ENCODE measurements at regions not wholly inside any gene's neighbourhood (a gene's known extent, or its start where the extent isn't known, plus 50 kb on each side); places are given as distances from the start of the nearest gene placed in this dataset.

- ChIA-PET CTCF (no interaction called here), POLR2A (no interaction called here)
- peaks cover 2% of the 10 kb centered on the region for H3K9me3 ChIP-seq (replicated peaks; ENCODE audit: control insufficient read depth, insufficient read depth, low read length)
- FAIRE-seq: no peak
- H3K27ac ChIP-seq (ENCODE audit: insufficient read depth, low read depth, low read length): no peak overlapping the region
- no peak for TF ChIP-seq JUN (IDR thresholded peaks at IDR 0.05; ENCODE audit: borderline replicate concordance, insufficient read depth, insufficient read length, low read depth)
- TF ChIP-seq GATA2 (IDR thresholded peaks at IDR 0.05; ENCODE audit: insufficient read depth, insufficient read length, low read depth, low read length): no peak
- TF ChIP-seq MAX (IDR thresholded peaks at IDR 0.05; ENCODE audit: insufficient read depth, insufficient read length): no peak
- no peak for TF ChIP-seq POLR2AphosphoS5 (IDR thresholded peaks at IDR 0.05; ENCODE audit: insufficient read depth, low read depth, low read length)
- no peak for TF ChIP-seq FOS (IDR thresholded peaks at IDR 0.05; ENCODE audit: borderline replicate concordance, insufficient read depth, low read length)
- no peak for TF ChIP-seq MYC (IDR thresholded peaks at IDR 0.05; ENCODE audit: low read depth, low read length)
- no peak for TF ChIP-seq EZH2 (IDR thresholded peaks at IDR 0.05; ENCODE audit: borderline replicate concordance, low read depth, low read length, severe bottlenecking)
- no peak for TF ChIP-seq POLR2A (IDR thresholded peaks at IDR 0.05; ENCODE audit: low read depth, low read length)
- no peak for TF ChIP-seq CTCF (IDR thresholded peaks at IDR 0.05; ENCODE audit: extremely low read depth in 1 of 2, insufficient read depth in 1 of 2, low read depth in 1 of 2, low read length in 2 of 2)
- H3K9ac ChIP-seq (replicated peaks; ENCODE audit: extremely low read depth, insufficient read depth, low read length): no peak overlapping the region
- intact Hi-C loops (cut with micrococcal nuclease): no loop called here
- no peaks in the 10 kb centered on the region for H3K79me2 ChIP-seq (ENCODE audit: control insufficient read depth, insufficient read depth, low read length)
- no peaks in the 10 kb centered on the region for H4K20me1 ChIP-seq (replicated peaks; ENCODE audit: control insufficient read depth, extremely low read depth, insufficient read depth, low read length)
- dilution Hi-C loops (cut with MboI; ENCODE audit: extremely low pct_ligation_motif_present, low sequenced_read_pairs): no loop called here
- H3K9me1 ChIP-seq (replicated peaks; ENCODE audit: control insufficient read depth, extremely low read depth, insufficient read depth, low read length): no peaks in the 10 kb centered on the region
- no peak for DNase-seq (ENCODE audit: low read depth, low spot score)
- H3K36me3 ChIP-seq (ENCODE audit: control insufficient read depth in 2 of 2, extremely low read depth in 1 of 2, insufficient read depth in 2 of 2, low read length in 2 of 2): no peaks in the 10 kb centered on the region
- BruUV-seq (replicated peaks): no TSS peak
- no peak overlapping the region for H2AFZ ChIP-seq (ENCODE audit: low read depth, low read length)
- H3K4me1 ChIP-seq (ENCODE audit: control insufficient read depth, extremely low read depth, insufficient read depth, low read length): no peaks in the 10 kb centered on the region
- no peak overlapping the region for H3K4me3 ChIP-seq (replicated peaks in 1 of 3; ENCODE audit: insufficient read depth in 1 of 3, low read depth in 1 of 3, low read length in 3 of 3)
- no peaks in the 10 kb centered on the region for H3K27me3 ChIP-seq (ENCODE audit: control insufficient read depth in 2 of 2, insufficient read depth in 2 of 2, low read length in 2 of 2)
- no peak overlapping the region for H3K4me2 ChIP-seq (ENCODE audit: insufficient read depth, low read length)
Measured at GRCh38 chr5:167152561-167152960, 1138.9 kb upstream of the WWC1 start.

Data from endothelial cell of umbilical vein (primary cell).